ENCODE measurements at regions not wholly inside any gene's neighbourhood (a gene's known extent, or its start where the extent isn't known, plus 50 kb on each side); places are given as distances from the start of the nearest gene placed in this dataset.

DNA sequence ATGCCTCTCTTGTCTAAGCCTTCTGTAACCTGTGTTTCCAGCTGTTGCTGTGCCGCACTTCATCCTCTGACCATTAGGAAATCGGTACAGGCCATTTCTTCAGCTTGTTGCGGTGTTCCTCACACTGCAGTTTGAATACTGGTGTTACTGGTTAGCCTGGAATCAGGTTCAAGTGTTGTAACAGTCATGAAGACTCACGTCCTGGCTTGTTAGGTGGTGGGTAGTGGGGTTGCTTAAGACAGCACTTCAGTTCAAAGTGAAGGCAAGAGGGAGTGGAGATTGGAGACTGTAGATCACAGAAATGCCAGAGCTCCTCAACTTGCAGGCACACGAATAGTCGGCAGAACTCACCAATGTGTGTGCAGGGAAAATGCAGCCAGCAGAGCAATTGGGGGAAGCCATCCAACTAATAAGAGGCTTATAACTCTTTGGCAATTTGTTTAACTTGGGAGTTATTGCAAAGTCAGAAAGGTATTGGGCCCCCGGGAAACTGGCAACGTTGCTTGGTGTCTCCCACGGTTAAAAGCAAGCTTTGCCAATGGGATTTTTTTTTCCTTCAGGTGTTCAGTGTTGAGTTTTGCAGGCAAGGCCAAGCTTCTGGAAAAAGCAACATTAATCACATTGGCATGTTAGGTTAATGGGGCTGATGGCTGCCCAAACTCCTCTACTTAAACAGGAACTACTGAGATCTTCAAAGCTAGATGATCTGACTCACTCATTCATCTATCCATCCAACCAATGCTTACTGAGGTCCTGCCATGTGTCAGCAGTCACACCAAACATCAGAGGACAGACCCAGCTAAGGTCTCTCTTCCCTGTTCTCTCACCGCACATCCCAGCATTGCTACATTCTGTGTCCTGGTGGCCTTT, 380.9 kb downstream of the GATA3 start:
- no peaks in the 10 kb centered on the region for H3K9me3 ChIP-seq (ENCODE audit: low read length)
- H3K4me1 ChIP-seq (ENCODE audit: insufficient read depth, low read length): no peaks in the 10 kb centered on the region
- no peak overlapping the region for H2AFZ ChIP-seq (ENCODE audit: low read depth, low read length)
- no peak overlapping the region for H3K4me3 ChIP-seq (ENCODE audit: low read length)
- no peaks in the 10 kb centered on the region for H3K36me3 ChIP-seq (ENCODE audit: insufficient read depth, low read length)
- H3K27me3 ChIP-seq (ENCODE audit: insufficient read depth, low read length): no peaks in the 10 kb centered on the region

DNA sequence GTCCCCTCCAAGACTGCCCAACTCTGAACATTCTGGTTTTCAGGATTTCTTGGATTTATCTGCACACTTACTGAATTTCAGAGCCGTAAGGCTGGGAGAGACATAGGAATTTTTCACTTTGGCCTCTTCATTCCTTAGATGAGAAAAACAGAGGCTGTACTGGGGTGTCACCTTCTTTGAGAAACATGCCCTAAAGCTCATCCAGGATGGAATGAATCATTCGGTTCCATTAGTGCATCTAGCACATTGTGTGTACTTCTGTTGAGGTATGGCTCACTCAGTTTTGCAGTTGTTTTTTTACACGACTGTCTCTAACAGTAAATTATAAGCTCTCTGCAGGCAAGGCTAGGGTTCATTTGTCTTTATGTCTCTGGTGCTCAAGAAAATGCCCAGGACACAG, 383.4 kb downstream of the GATA3 start:
- H3K27me3 ChIP-seq (ENCODE audit: insufficient read depth, low read length): no peaks in the 10 kb centered on the region
- H3K9me3 ChIP-seq (ENCODE audit: low read length): no peaks in the 10 kb centered on the region
- no peaks in the 10 kb centered on the region for H3K36me3 ChIP-seq (ENCODE audit: insufficient read depth, low read length)
- H3K4me1 ChIP-seq (ENCODE audit: insufficient read depth, low read length): no peaks in the 10 kb centered on the region
- H3K4me3 ChIP-seq (ENCODE audit: low read length): no peak overlapping the region
- no peak overlapping the region for H2AFZ ChIP-seq (ENCODE audit: low read depth, low read length)

DNA sequence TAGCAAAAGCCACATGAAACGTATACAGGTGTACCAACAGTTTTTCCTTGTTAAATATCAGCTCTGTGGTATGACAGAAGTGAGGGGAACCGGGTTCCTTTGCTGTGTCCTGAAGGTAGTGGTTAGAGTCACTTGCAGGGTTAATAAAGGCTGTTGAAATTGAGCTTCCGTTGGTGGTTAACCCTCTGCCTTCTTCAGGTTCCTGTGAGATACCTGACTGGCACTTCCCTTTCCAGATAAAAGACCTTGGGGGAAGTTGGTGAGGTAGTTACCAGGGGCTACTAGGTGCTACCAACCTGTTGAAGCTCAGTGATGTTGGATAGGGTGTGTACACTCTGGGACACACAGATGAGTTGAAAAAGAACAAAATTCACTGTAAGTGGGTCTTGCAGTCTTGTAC, 384.1 kb downstream of the GATA3 start:
- Histone ChIP-seq H3K9me3 (ENCODE audit: low read length) (no peaks in the 10 kb centered on the region), H3K36me3 (ENCODE audit: insufficient read depth, low read length) (no peaks in the 10 kb centered on the region)

GRCh38 chr10:8439040-8439439, 384.6 kb downstream of the GATA3 start:
- no peaks in the 10 kb centered on the region for H3K4me1 ChIP-seq (ENCODE audit: insufficient read depth, low read length)
- no peaks in the 10 kb centered on the region for H3K9me3 ChIP-seq (ENCODE audit: low read length)
- H3K27me3 ChIP-seq (ENCODE audit: insufficient read depth, low read length): peaks cover 2% of the 10 kb centered on the region
- no peak overlapping the region for H2AFZ ChIP-seq (ENCODE audit: low read depth, low read length)
- H3K4me3 ChIP-seq (ENCODE audit: low read length): no peak overlapping the region
- no peaks in the 10 kb centered on the region for H3K36me3 ChIP-seq (ENCODE audit: insufficient read depth, low read length)

More for the DNA sequence above, 384.1 kb downstream of the GATA3 start:
- Histone ChIP-seq H3K4me1 (ENCODE audit: insufficient read depth, low read length) (no peaks in the 10 kb centered on the region), H2AFZ (ENCODE audit: low read depth, low read length) (no peak overlapping the region), H3K4me3 (ENCODE audit: low read length) (no peak overlapping the region), H3K27me3 (ENCODE audit: insufficient read depth, low read length) (peaks cover 2% of the 10 kb centered on the region)

DNA sequence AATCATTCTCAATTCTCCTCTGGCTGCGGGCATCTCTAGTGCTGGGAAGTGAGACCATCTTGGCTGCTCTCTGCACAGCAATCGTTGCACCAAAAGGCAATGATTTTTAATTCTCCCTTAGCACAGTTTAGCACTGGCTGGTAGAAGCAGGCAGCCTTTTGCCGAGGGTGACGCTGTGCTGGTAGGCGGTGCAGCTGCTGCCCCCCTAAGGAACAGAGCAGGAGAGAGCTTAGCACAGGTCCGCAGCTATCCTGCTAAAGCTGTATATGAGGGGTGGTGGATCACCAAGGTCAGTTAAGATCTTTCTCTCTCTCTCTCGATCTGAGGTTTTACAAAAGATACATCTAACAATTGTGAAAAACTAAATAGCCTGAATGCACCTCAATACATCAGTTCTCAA, 390.1 kb downstream of the GATA3 start:
- no peak overlapping the region for H2AFZ ChIP-seq (ENCODE audit: low read depth, low read length)
- H3K27me3 ChIP-seq (ENCODE audit: insufficient read depth, low read length): peaks cover 2% of the 10 kb centered on the region
- no peaks in the 10 kb centered on the region for H3K36me3 ChIP-seq (ENCODE audit: insufficient read depth, low read length)
- no peaks in the 10 kb centered on the region for H3K4me1 ChIP-seq (ENCODE audit: insufficient read depth, low read length)
- no peak overlapping the region for H3K4me3 ChIP-seq (ENCODE audit: low read length)
- H3K9me3 ChIP-seq (ENCODE audit: low read length): no peaks in the 10 kb centered on the region

- no peak overlapping the region for H2AFZ ChIP-seq (ENCODE audit: low read depth, low read length)
- no peaks in the 10 kb centered on the region for H3K4me1 ChIP-seq (ENCODE audit: insufficient read depth, low read length)
- H3K27me3 ChIP-seq (ENCODE audit: insufficient read depth, low read length): peaks cover 2% of the 10 kb centered on the region
- no peak overlapping the region for H3K4me3 ChIP-seq (ENCODE audit: low read length)
- H3K9me3 ChIP-seq (ENCODE audit: low read length): no peaks in the 10 kb centered on the region
- no peaks in the 10 kb centered on the region for H3K36me3 ChIP-seq (ENCODE audit: insufficient read depth, low read length)
Observed at GRCh38 chr10:8445353-8445752, 390.9 kb downstream of the GATA3 start.

DNA sequence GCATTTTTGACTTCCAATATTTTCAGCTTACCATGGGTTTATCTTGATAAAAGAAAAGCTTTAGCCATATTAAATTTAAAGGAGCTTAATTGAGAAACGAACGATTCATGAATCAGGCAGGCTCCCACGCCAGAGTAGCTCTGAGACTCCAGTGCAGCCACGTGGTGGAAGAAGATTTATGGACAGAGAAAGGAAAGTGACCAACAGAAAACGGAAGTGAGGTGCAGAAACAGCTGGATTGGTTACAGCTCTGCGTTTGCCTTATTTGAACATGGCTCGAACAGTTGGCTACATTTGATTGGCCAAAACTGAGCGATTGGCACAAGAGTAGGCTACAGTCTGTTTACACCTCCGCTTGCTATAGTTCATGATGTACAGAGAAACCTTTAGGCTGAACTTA, 395.4 kb downstream of the GATA3 start:
- no peaks in the 10 kb centered on the region for H3K36me3 ChIP-seq (ENCODE audit: insufficient read depth, low read length)
- H3K4me1 ChIP-seq (ENCODE audit: insufficient read depth, low read length): no peaks in the 10 kb centered on the region
- no peaks in the 10 kb centered on the region for H3K27me3 ChIP-seq (ENCODE audit: insufficient read depth, low read length)
- no peak overlapping the region for H3K4me3 ChIP-seq (ENCODE audit: low read length)
- peak overlapping the region; percentile 43 for H2AFZ ChIP-seq (ENCODE audit: low read depth, low read length)
- no peaks in the 10 kb centered on the region for H3K9me3 ChIP-seq (ENCODE audit: low read length)

DNA sequence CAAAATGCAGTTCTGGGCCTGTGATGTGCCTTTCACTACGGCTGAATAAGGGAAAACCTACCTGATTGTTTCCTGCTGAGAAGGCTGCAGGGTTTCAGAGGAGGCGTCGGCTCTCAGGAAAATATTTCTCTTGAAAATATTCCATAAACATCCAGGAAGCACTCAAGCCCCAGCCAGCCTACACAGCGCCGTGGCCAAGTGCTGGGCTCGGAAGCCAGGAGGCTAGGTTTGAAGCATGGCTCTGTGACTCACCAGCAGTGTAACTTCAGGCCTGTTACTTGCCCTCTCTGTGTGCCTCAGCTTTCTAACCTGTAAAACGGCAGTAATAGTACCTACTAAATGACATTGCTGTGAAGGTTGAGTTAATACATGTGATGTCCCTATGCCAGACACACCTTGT, 399.1 kb downstream of the GATA3 start:
- Histone ChIP-seq H3K36me3 (ENCODE audit: insufficient read depth, low read length) (no peaks in the 10 kb centered on the region), H2AFZ (ENCODE audit: low read depth, low read length) (no peak overlapping the region), H3K9me3 (ENCODE audit: low read length) (no peaks in the 10 kb centered on the region), H3K27me3 (ENCODE audit: insufficient read depth, low read length) (no peaks in the 10 kb centered on the region), H3K4me1 (ENCODE audit: insufficient read depth, low read length) (no peaks in the 10 kb centered on the region), H3K4me3 (ENCODE audit: low read length) (no peak overlapping the region)

GRCh38 chr10:8454357-8454756, 399.9 kb downstream of the GATA3 start:
- Histone ChIP-seq H2AFZ (ENCODE audit: low read depth, low read length) (no peak overlapping the region), H3K4me3 (ENCODE audit: low read length) (no peak overlapping the region), H3K4me1 (ENCODE audit: insufficient read depth, low read length) (no peaks in the 10 kb centered on the region), H3K27me3 (ENCODE audit: insufficient read depth, low read length) (no peaks in the 10 kb centered on the region), H3K36me3 (ENCODE audit: insufficient read depth, low read length) (no peaks in the 10 kb centered on the region), H3K9me3 (ENCODE audit: low read length) (no peaks in the 10 kb centered on the region)

- no peaks in the 10 kb centered on the region for H3K4me1 ChIP-seq (ENCODE audit: insufficient read depth, low read length)
- H3K27me3 ChIP-seq (ENCODE audit: insufficient read depth, low read length): no peaks in the 10 kb centered on the region
- H2AFZ ChIP-seq (ENCODE audit: low read depth, low read length): no peak overlapping the region
- H3K36me3 ChIP-seq (ENCODE audit: insufficient read depth, low read length): no peaks in the 10 kb centered on the region
- no peaks in the 10 kb centered on the region for H3K9me3 ChIP-seq (ENCODE audit: low read length)
- H3K4me3 ChIP-seq (ENCODE audit: low read length): no peak overlapping the region
Observed at GRCh38 chr10:8455181-8455580, 400.7 kb downstream of the GATA3 start.

DNA sequence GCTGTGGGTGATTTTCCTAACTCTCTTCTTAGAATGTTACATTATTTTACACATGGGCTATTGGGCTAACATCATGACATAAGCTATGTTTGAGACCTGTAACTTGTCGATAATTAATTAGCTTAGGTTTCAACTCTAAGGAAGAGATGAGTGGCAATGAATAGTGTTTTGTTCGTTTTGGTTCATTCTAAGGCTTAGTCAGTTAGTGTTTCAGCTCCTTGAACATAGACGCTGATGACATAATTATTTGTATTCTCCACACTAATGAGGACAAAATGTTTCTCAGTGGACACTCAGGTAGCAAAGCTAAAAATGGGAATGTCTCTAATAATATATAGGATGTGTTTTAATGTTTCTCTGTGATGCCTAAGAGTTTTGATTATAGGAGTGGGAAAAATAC, 401.9 kb downstream of the GATA3 start:
- no peaks in the 10 kb centered on the region for H3K36me3 ChIP-seq (ENCODE audit: insufficient read depth, low read length)
- H3K9me3 ChIP-seq (ENCODE audit: low read length): no peaks in the 10 kb centered on the region
- no peak overlapping the region for H3K4me3 ChIP-seq (ENCODE audit: low read length)
- H3K4me1 ChIP-seq (ENCODE audit: insufficient read depth, low read length): no peaks in the 10 kb centered on the region
- no peaks in the 10 kb centered on the region for H3K27me3 ChIP-seq (ENCODE audit: insufficient read depth, low read length)
- no peak overlapping the region for H2AFZ ChIP-seq (ENCODE audit: low read depth, low read length)

- H3K4me3 ChIP-seq (ENCODE audit: low read length): no peak overlapping the region
- no peak overlapping the region for H2AFZ ChIP-seq (ENCODE audit: low read depth, low read length)
- no peaks in the 10 kb centered on the region for H3K9me3 ChIP-seq (ENCODE audit: low read length)
- H3K36me3 ChIP-seq (ENCODE audit: insufficient read depth, low read length): no peaks in the 10 kb centered on the region
- H3K27me3 ChIP-seq (ENCODE audit: insufficient read depth, low read length): no peaks in the 10 kb centered on the region
- no peaks in the 10 kb centered on the region for H3K4me1 ChIP-seq (ENCODE audit: insufficient read depth, low read length)
Observed at GRCh38 chr10:8460626-8461025, 406.1 kb downstream of the GATA3 start.

DNA sequence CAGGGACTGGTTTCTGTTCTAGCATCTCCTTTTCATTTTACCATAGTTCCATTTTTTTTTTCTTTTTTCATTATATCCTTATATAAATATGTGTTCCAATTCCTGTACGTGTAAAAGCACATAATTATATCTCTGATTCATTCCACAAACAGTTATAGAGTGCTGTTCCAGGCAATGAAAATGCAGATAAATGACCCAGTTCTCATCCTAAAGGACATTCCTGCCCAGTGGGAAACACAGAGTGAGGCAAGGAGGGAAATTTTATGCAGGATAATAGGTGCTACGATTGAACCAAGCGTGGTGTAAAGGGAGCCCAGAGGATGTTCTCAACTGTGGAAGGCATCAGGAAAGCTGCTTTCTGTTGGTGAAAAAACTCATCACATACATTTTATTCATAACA, 408.1 kb downstream of the GATA3 start:
- no peak overlapping the region for H2AFZ ChIP-seq (ENCODE audit: low read depth, low read length)
- no peaks in the 10 kb centered on the region for H3K36me3 ChIP-seq (ENCODE audit: insufficient read depth, low read length)
- H3K4me1 ChIP-seq (ENCODE audit: insufficient read depth, low read length): no peaks in the 10 kb centered on the region

GRCh38 chr10:8463853-8464252, 409.4 kb downstream of the GATA3 start:
- no peaks in the 10 kb centered on the region for H3K27me3 ChIP-seq (ENCODE audit: insufficient read depth, low read length)
- H2AFZ ChIP-seq (ENCODE audit: low read depth, low read length): no peak overlapping the region

More for the DNA sequence above, 408.1 kb downstream of the GATA3 start:
- no peak overlapping the region for H3K4me3 ChIP-seq (ENCODE audit: low read length)
- no peaks in the 10 kb centered on the region for H3K27me3 ChIP-seq (ENCODE audit: insufficient read depth, low read length)
- H3K9me3 ChIP-seq (ENCODE audit: low read length): no peaks in the 10 kb centered on the region

More at GRCh38 chr10:8463853-8464252, 409.4 kb downstream of the GATA3 start:
- no peaks in the 10 kb centered on the region for H3K36me3 ChIP-seq (ENCODE audit: insufficient read depth, low read length)
- H3K4me3 ChIP-seq (ENCODE audit: low read length): no peak overlapping the region
- H3K9me3 ChIP-seq (ENCODE audit: low read length): no peaks in the 10 kb centered on the region
- H3K4me1 ChIP-seq (ENCODE audit: insufficient read depth, low read length): no peaks in the 10 kb centered on the region

Data from neuron (in vitro differentiated cells).